Activated naive CD4-positive, alpha-beta T cell (primary cell): ENCODE measurements at regions not wholly inside any gene's neighbourhood (a gene's known extent, or its start where the extent isn't known, plus 50 kb on each side); places are given as distances from the start of the nearest gene placed in this dataset.

Source experiments
- DNase-seq, 4 experiments: peaks; one replicate each; lab custom pipeline; 2025; lab: John Stamatoyannopoulos, UW

- DNase-seq: no peak
These were observed 62.2 kb upstream of the MRPS22 start for GRCh38 chr3:139281522-139282196.

- DNase-seq: no peak
These were observed 60.5 kb upstream of the MRPS22 start for GRCh38 chr3:139283301-139283700.

DNA sequence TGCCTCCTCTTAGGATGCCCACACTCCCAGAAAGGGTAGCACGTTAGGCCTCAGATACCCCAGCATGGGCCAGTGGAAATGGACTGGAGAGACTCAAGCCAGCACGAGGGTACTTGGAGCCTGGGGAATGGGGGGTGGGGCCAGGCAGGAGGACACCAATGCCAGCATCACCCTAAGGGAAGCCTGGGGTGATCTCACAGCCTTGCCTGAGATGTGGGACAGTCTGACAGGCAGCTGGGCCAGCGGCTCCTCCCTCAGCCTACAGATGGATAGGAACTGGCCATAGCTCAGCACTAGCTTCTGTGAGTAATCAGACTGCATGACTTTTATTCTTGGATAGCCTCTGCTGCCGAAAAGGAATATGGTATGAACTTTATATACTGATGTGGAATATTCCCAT, 59.6 kb upstream of the MRPS22 start:
- no peak for DNase-seq

- no peak for DNase-seq
These were observed 58.1 kb upstream of the MRPS22 start for GRCh38 chr3:139285691-139286090.

GRCh38 chr3:139286241-139286640, 57.6 kb upstream of the MRPS22 start:
- DNase-seq: no peak

GRCh38 chr3:139286825-139287224, 57.0 kb upstream of the MRPS22 start:
- DNase-seq: no peak

DNA sequence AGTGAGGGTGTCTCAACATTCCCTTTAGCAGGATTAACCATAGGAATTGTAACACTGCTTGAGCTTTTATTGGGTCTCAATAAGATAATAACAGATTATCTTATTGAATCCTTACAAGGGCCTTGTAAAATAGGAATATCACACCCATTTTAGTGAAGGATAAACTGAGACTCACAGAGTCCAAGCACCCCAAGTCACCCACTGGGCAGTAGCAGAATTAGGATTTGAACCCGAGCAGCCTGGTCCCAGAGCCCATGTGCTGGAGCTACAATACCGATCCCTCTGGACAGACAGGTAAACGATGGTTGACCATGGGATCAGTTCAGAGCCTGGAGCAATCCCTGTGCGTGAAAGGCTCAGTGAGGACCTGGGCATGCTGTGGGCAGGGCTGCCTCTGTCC, 56.3 kb upstream of the MRPS22 start:
- DNase-seq: no peak

DNA sequence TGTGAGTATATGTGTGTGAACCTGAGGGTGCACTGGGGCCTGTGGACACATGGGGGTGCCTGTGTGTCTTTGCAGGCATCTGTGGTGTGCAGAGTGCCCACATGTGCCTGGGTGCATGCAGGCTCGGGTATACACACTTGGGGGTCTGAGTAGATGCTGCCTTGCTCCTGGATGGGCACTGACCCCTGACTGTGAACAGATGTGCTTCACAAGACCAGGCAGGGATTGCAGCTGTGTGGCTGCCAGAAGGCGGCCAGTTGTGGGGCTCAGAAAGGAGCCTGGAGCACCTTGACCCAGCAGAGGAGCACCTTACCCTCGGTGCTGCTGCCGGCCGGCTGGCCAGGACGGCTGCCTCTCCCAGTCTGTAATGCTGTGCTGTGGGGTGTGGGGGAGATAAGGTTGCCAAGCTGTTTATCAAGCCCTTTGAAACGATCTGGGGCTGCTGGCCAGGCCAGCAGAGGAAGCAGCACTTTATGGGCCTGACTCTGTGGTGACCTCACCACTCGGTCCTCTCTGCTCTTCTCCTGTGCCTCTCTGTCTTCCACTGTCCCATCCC, 55.5 kb upstream of the MRPS22 start:
- no peak for DNase-seq

- DNase-seq: no peak
These were observed 53.8 kb upstream of the MRPS22 start for GRCh38 chr3:139289860-139290524.

- DNase-seq: no peak
These were observed 52.4 kb upstream of the MRPS22 start for GRCh38 chr3:139291276-139292051.

- DNase-seq: no peak
These were observed 51.6 kb upstream of the MRPS22 start for GRCh38 chr3:139292192-139292591.

GRCh38 chr3:139292711-139293664, 50.8 kb upstream of the MRPS22 start:
- no peak for DNase-seq

DNA sequence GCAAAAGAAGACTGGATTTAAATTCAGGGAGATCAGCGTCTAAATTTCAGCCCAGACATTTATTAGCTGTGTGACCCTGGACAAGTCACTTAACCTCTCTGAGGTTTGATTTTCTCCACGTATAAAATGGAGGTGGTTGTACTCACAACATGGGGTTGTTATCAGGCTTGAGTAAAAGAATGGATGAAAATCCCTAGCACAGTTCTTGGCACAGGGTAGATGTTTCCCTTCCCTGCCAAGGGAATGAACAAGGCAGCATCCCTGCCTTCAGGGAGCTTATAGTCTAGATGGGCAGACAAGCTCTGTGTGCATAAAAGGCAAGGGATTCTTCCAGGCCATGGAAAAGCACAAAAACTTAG, 50.2 kb upstream of the MRPS22 start:
- DNase-seq: no peak
